K562 (cell line): ENCODE measurements at regions not wholly inside any gene's neighbourhood (a gene's known extent, or its start where the extent isn't known, plus 50 kb on each side); places are given as distances from the start of the nearest gene placed in this dataset.

Experiments used
- ATAC-seq: fragments of 200-7000 bp; cut with Tn5 transposase; 3 replicates; pipeline ENCODE4 v1.9.1; 2020; ENCODE audit warnings: moderate library complexity
- BruUV-seq: library from RNA; stranded (reverse); fragments of 400-500 nt; replicated peaks from 2 replicates; lab custom pipeline; 2021; lab: Mats Ljungman, UMichigan
- CTCF ChIA-PET: fragments of 300-600 bp; formaldehyde crosslinking; extraction: SDS; loops from one replicate; lab custom pipeline; 2021; ENCODE audit warnings: low intra/inter-chr PET ratio; lab: Yijun Ruan, JAX
- POLR2A ChIA-PET: fragments of 300-600, 350-650 bp; sonication (Branson Sonifier 250); formaldehyde crosslinking; extraction: SDS; loops from one replicate; lab custom pipeline; 2021; ENCODE audit warnings: antibody characterized with exemption, inconsistent platforms; lab: Yijun Ruan, JAX
- DNase-seq, 4 experiments: peaks; one replicate each; pipeline versions ENCODE4 v3.0.0 to v3.0.0-alpha.2; 2011 to 2018; ENCODE audit warnings: low spot score in 3 of 4, mixed read lengths in 3 of 4; ENCODE audit errors: extremely low read depth in 1 of 4
- FAIRE-seq: peaks from 2 replicates; lab custom pipeline; 2011; peaks lifted over from hg19 to GRCh38; lab: Jason Lieb, UNC
- H2AFZ ChIP-seq: 2 replicates; pipeline ENCODE4 v1.6.0; 2011; ENCODE audit warnings: low read depth, low read length, control low read depth, inconsistent platforms
- H3K27ac ChIP-seq: fragments of 200-600 bp; 3 replicates; pipeline ENCODE4 v1.8.0; 2011; ENCODE audit warnings: low read depth, mild to moderate bottlenecking, control low read depth, inconsistent platforms, low read length, moderate library complexity, mixed read lengths; ENCODE audit errors: extremely low read depth
- H3K27me3 ChIP-seq, 2 experiments: fragments of 300-600 bp in 1 of 2; 2 replicates in 1 of 2; 3 replicates in 1 of 2; pipeline versions ENCODE4 v1.6.0 to v1.8.0; 2011; ENCODE audit warnings: inconsistent platforms in 2 of 2, low read length in 2 of 2, mild to moderate bottlenecking in 1 of 2, mixed read lengths in 1 of 2, moderate library complexity in 1 of 2; ENCODE audit not compliant: control insufficient read depth in 2 of 2, insufficient read depth in 2 of 2
- H3K36me3 ChIP-seq: fragments of 300-600 bp; 3 replicates; pipeline ENCODE4 v1.8.0; 2011; ENCODE audit warnings: mild to moderate bottlenecking, low read length, inconsistent platforms; ENCODE audit not compliant: control insufficient read depth, insufficient read depth
- H3K4me1 ChIP-seq, 2 experiments: fragments of 200-600 bp in 1 of 2; replicated peaks in 1 of 2; 2 replicates in 1 of 2; 3 replicates in 1 of 2; pipeline versions ENCODE4 v1.5.1 to v1.8.0; 2011; ENCODE audit warnings: inconsistent platforms in 2 of 2, low read length in 2 of 2, mild to moderate bottlenecking in 1 of 2, mixed read lengths in 1 of 2, moderate library complexity in 1 of 2; ENCODE audit not compliant: control insufficient read depth in 2 of 2, insufficient read depth in 2 of 2
- H3K4me2 ChIP-seq: 2 replicates; pipeline ENCODE4 v1.6.1; 2011; ENCODE audit warnings: low read length, control low read depth, inconsistent platforms, mixed read lengths; ENCODE audit not compliant: insufficient read depth
- H3K4me3 ChIP-seq: fragments of 200-600 bp; sonication (generic), shearing (Covaris generic); 2 replicates; pipeline ENCODE4 v1.5.1; 2016; ENCODE audit warnings: control low read depth, inconsistent platforms
- H3K79me2 ChIP-seq: fragments of 200-600 bp; 3 replicates; pipeline ENCODE4 v1.8.0; 2011; ENCODE audit warnings: low read length, inconsistent platforms; ENCODE audit not compliant: control insufficient read depth, insufficient read depth
- H3K9ac ChIP-seq, 2 experiments: 2 replicates each; pipeline versions ENCODE4 v1.6.0 to v1.6.1; 2011; ENCODE audit warnings: low read depth in 2 of 2, low read length in 2 of 2, control low read depth in 1 of 2, inconsistent platforms in 1 of 2, mild to moderate bottlenecking in 1 of 2, mixed read lengths in 1 of 2; ENCODE audit not compliant: insufficient read depth in 1 of 2
- H3K9me1 ChIP-seq: one replicate; pipeline ENCODE4 v1.6.0; 2011; ENCODE audit warnings: inconsistent platforms, mild to moderate bottlenecking, low read length, moderate library complexity; ENCODE audit not compliant: control insufficient read depth, insufficient read depth
- H3K9me3 ChIP-seq: replicated peaks from 2 replicates; pipeline ENCODE4 v1.5.1; 2011; ENCODE audit warnings: low read depth, low read length, inconsistent platforms; ENCODE audit not compliant: control insufficient read depth, insufficient read depth
- H4K20me1 ChIP-seq: replicated peaks from 2 replicates; pipeline ENCODE4 v1.6.1; 2011; ENCODE audit warnings: low read length, inconsistent platforms, mixed read lengths; ENCODE audit not compliant: control insufficient read depth, insufficient read depth
- CBFB ChIP-seq: sonication (generic); formaldehyde crosslinking; IDR thresholded peaks from 2 replicates; pipeline ENCODE4 v1.4.0; 2020; ENCODE audit warnings: mild to moderate bottlenecking, missing genetic modification reagents
- CC2D1A ChIP-seq: fragments of 450-650 bp; IDR thresholded peaks from 2 replicates; pipeline ENCODE4 v1.6.1; 2017; ENCODE audit warnings: mild to moderate bottlenecking
- DDX20 ChIP-seq: fragments of 450-650 bp; IDR thresholded peaks from 2 replicates; pipeline ENCODE4 v1.6.1; 2016; ENCODE audit warnings: missing genetic modification characterization, low read depth, mild to moderate bottlenecking, missing compliant biosample characterization, moderate library complexity
- KAT8 ChIP-seq: fragments of 450-650 bp; IDR thresholded peaks from 2 replicates; pipeline ENCODE4 v1.6.1; 2016; ENCODE audit warnings: low read depth, mild to moderate bottlenecking
- KDM4B ChIP-seq, 2 experiments: fragments of 450-650 bp in 1 of 2; sonication (generic) in 1 of 2; IDR thresholded peaks; 2 replicates each; pipeline ENCODE4 v1.6.1; 2016 to 2017; ENCODE audit warnings: borderline replicate concordance in 2 of 2, antibody characterized with exemption in 1 of 2, low read depth in 1 of 2, mild to moderate bottlenecking in 1 of 2
- SIX5 ChIP-seq, 2 experiments: IDR thresholded peaks; 2 replicates each; pipeline ENCODE4 v1.6.1; 2011; ENCODE audit warnings: low read length in 2 of 2, borderline replicate concordance in 1 of 2, low read depth in 1 of 2, mild to moderate bottlenecking in 1 of 2, moderate library complexity in 1 of 2; ENCODE audit not compliant: insufficient read depth in 1 of 2
- SLC30A9 ChIP-seq: fragments of 250-450 bp; sonication (Bioruptor Pico); IDR thresholded peaks from 2 replicates; pipeline ENCODE4 v1.8.0; 2022; ENCODE audit warnings: mild to moderate bottlenecking, moderate library complexity
- SPI1 ChIP-seq: IDR thresholded peaks from 2 replicates; pipeline ENCODE4 v1.6.1; 2011; ENCODE audit warnings: low read depth, low read length, control low read depth, borderline replicate concordance
- SRSF7 ChIP-seq: fragments of 200-400 bp; formaldehyde crosslinking; optimal IDR thresholded peaks from 2 replicates; pipeline ENCODE3; 2017; ENCODE audit warnings: mild to moderate bottlenecking, low read depth, low read length
- TEAD1 ChIP-seq, 2 experiments: fragments of 450-650 bp in 1 of 2; sonication (generic) in 1 of 2; formaldehyde crosslinking; IDR thresholded peaks; 2 replicates each; pipeline versions ENCODE4 v1.4.0 to v1.8.0; 2020 to 2022; ENCODE audit warnings: mild to moderate bottlenecking in 2 of 2, missing genetic modification reagents in 1 of 2
- YY1 ChIP-seq, 3 experiments: IDR thresholded peaks; 2 replicates each; pipeline ENCODE4 v1.6.1; 2011; ENCODE audit warnings: low read length in 2 of 3, mild to moderate bottlenecking in 2 of 3, moderate library complexity in 2 of 3, borderline replicate concordance in 1 of 3, control low read depth in 1 of 3, low read depth in 1 of 3; ENCODE audit not compliant: insufficient read depth in 3 of 3, insufficient replicate concordance in 2 of 3, control insufficient read depth in 1 of 3, insufficient read length in 1 of 3; ENCODE audit errors: extremely low read depth in 1 of 3
- WGBS: fragments of 100-300 bp; shearing (Covaris generic); methylation state at CpG from one replicate; pipeline ENCODE4 v1.1.6; 2016; ENCODE audit warnings: low coverage, mixed read lengths; ENCODE audit not compliant: insufficient coverage; ENCODE audit errors: missing lambda C conversion rate; 5-methylcytosine and 5-hydroxymethylcytosine counted together
- in situ Hi-C: fragments of 300-500 bp; cut with MboI; formaldehyde crosslinking; loops from 4 replicates; pipeline ENCODE4 v1.15.0; 2018; ENCODE audit warnings: inconsistent platforms, mixed read lengths
- intact Hi-C: fragments of 100-400 bp; cut with micrococcal nuclease; formaldehyde crosslinking; loops from 2 replicates; pipeline ENCODE4 v1.14.2; 2022
- TF ChIP-seq, protein P1 (sequence below): fragments of 250-450 bp; sonication (Bioruptor Pico); IDR thresholded peaks from 2 replicates; pipeline ENCODE4 v1.5.0; 2020; ENCODE audit warnings: mild to moderate bottlenecking
- TF ChIP-seq, protein P2 (sequence below), 2 experiments: fragments of 150-350 bp in 1 of 2; IDR thresholded peaks; 2 replicates each; pipeline ENCODE4 v1.6.1; 2012 to 2016; ENCODE audit warnings: low read depth in 2 of 2, low read length in 2 of 2, mild to moderate bottlenecking in 1 of 2, moderate library complexity in 1 of 2
- TF ChIP-seq, protein P3 (sequence below): IDR thresholded peaks from 2 replicates; pipeline ENCODE4 v1.6.1; 2011; ENCODE audit not compliant: insufficient read length; ENCODE audit errors: extremely low read depth
- TF ChIP-seq, protein P4 (sequence below): sonication (generic); formaldehyde crosslinking; IDR thresholded peaks from 2 replicates; pipeline ENCODE4 v1.8.0; 2023; ENCODE audit warnings: mild to moderate bottlenecking, missing genetic modification reagents

DNA sequence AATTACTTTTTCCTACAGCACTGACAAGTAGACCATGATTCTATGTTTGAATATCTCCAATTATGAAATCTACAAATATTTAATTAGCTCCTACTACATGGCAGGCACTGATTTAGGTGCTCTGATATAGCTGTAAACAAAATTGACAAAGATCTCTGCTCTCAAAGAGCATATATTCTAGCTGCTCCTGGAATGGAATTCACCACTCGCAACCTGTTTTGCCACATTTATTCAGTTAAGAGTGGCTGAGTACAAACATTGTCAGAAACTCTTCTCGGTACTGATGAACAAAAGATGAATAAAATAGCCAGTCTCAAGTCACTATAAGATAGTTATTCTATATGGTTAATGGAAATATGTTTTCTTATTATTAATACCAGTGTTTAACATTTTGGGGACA lies 114.2 kb upstream of the PDE4D start:
- FAIRE-seq: no peak
- ChIA-PET CTCF (no interaction called here), POLR2A (no interaction called here)
- no peak overlapping the region for H2AFZ ChIP-seq
- H3K9ac ChIP-seq: no peak overlapping the region
- no peak overlapping the region for H3K4me2 ChIP-seq
- H3K9me3 ChIP-seq: no peaks in the 10 kb centered on the region
- H3K27ac ChIP-seq: no peak overlapping the region
- no peaks in the 10 kb centered on the region for H4K20me1 ChIP-seq
- H3K9me1 ChIP-seq: no peaks in the 10 kb centered on the region
- ATAC-seq: no peak
- H3K79me2 ChIP-seq: no peaks in the 10 kb centered on the region
- no peaks in the 10 kb centered on the region for H3K27me3 ChIP-seq
- H3K4me3 ChIP-seq: no peak overlapping the region
- intact Hi-C loops (no loop called here), in situ Hi-C loops (no loop called here)
- no peaks in the 10 kb centered on the region for H3K4me1 ChIP-seq
- WGBS: 0% methylated on average over 2 of the region's 2 CpGs
- no peaks in the 10 kb centered on the region for H3K36me3 ChIP-seq
- no TSS peak for BruUV-seq
- DNase-seq: no peak
- TF ChIP-seq YY1 (IDR thresholded peaks at IDR 0.05; ENCODE audit: borderline replicate concordance in 1 of 3, control insufficient read depth in 1 of 3, extremely low read depth in 1 of 3, insufficient read depth in 3 of 3, insufficient read length in 1 of 3, insufficient replicate concordance in 2 of 3, low read depth in 1 of 3, low read length in 2 of 3) (no peak), CC2D1A (no peak), SIX5 (IDR thresholded peaks at IDR 0.05; ENCODE audit: borderline replicate concordance in 1 of 2, insufficient read depth in 1 of 2, low read depth in 1 of 2, low read length in 2 of 2) (no peak), SPI1 (no peak), KDM4B (IDR thresholded peaks at IDR 0.05; ENCODE audit: borderline replicate concordance in 2 of 2, low read depth in 1 of 2) (no peak), SLC30A9 (CRISPR knock-in tag) (no peak), SRSF7 (no peak), TEAD1 (CRISPR knock-in tag; IDR thresholded peaks at IDR 0.05) (no peak), DDX20 (tag) (no peak), CBFB (CRISPR knock-in tag) (no peak), KAT8 (no peak)
- TF ChIP-seq, protein P1, sequence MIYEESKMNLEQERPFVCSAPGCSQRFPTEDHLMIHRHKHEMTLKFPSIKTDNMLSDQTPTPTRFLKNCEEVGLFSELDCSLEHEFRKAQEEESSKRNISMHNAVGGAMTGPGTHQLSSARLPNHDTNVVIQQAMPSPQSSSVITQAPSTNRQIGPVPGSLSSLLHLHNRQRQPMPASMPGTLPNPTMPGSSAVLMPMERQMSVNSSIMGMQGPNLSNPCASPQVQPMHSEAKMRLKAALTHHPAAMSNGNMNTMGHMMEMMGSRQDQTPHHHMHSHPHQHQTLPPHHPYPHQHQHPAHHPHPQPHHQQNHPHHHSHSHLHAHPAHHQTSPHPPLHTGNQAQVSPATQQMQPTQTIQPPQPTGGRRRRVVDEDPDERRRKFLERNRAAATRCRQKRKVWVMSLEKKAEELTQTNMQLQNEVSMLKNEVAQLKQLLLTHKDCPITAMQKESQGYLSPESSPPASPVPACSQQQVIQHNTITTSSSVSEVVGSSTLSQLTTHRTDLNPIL (CRISPR knock-in tag): no peak
- TF ChIP-seq, protein P2, sequence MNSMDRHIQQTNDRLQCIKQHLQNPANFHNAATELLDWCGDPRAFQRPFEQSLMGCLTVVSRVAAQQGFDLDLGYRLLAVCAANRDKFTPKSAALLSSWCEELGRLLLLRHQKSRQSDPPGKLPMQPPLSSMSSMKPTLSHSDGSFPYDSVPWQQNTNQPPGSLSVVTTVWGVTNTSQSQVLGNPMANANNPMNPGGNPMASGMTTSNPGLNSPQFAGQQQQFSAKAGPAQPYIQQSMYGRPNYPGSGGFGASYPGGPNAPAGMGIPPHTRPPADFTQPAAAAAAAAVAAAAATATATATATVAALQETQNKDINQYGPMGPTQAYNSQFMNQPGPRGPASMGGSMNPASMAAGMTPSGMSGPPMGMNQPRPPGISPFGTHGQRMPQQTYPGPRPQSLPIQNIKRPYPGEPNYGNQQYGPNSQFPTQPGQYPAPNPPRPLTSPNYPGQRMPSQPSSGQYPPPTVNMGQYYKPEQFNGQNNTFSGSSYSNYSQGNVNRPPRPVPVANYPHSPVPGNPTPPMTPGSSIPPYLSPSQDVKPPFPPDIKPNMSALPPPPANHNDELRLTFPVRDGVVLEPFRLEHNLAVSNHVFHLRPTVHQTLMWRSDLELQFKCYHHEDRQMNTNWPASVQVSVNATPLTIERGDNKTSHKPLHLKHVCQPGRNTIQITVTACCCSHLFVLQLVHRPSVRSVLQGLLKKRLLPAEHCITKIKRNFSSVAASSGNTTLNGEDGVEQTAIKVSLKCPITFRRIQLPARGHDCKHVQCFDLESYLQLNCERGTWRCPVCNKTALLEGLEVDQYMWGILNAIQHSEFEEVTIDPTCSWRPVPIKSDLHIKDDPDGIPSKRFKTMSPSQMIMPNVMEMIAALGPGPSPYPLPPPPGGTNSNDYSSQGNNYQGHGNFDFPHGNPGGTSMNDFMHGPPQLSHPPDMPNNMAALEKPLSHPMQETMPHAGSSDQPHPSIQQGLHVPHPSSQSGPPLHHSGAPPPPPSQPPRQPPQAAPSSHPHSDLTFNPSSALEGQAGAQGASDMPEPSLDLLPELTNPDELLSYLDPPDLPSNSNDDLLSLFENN (IDR thresholded peaks at IDR 0.05; ENCODE audit: low read depth in 2 of 2, low read length in 2 of 2): no peak
- TF ChIP-seq, protein P3, sequence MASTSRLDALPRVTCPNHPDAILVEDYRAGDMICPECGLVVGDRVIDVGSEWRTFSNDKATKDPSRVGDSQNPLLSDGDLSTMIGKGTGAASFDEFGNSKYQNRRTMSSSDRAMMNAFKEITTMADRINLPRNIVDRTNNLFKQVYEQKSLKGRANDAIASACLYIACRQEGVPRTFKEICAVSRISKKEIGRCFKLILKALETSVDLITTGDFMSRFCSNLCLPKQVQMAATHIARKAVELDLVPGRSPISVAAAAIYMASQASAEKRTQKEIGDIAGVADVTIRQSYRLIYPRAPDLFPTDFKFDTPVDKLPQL: no peak
- TF ChIP-seq, protein P4, sequence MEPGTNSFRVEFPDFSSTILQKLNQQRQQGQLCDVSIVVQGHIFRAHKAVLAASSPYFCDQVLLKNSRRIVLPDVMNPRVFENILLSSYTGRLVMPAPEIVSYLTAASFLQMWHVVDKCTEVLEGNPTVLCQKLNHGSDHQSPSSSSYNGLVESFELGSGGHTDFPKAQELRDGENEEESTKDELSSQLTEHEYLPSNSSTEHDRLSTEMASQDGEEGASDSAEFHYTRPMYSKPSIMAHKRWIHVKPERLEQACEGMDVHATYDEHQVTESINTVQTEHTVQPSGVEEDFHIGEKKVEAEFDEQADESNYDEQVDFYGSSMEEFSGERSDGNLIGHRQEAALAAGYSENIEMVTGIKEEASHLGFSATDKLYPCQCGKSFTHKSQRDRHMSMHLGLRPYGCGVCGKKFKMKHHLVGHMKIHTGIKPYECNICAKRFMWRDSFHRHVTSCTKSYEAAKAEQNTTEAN: no peak
